ENCODE measurements at regions not wholly inside any gene's neighbourhood (a gene's known extent, or its start where the extent isn't known, plus 50 kb on each side); places are given as distances from the start of the nearest gene placed in this dataset.

GRCh38 chr22:47872761-47873535 lies 1110.5 kb downstream of the TBC1D22A start:
- Histone ChIP-seq H2AFZ (ENCODE audit: low read length) (no peak overlapping the region), H4K20me1 (ENCODE audit: insufficient read depth, low read length) (no peaks in the 10 kb centered on the region), H3K4me2 (ENCODE audit: low read depth, low read length) (no peak overlapping the region), H3K36me3 (replicated peaks in 1 of 2; ENCODE audit: control insufficient read depth in 1 of 2, insufficient read depth in 2 of 2, low read length in 2 of 2) (no peaks in the 10 kb centered on the region), H3K79me2 (ENCODE audit: insufficient read depth, low read length) (no peaks in the 10 kb centered on the region), H3K27me3 (ENCODE audit: control insufficient read depth in 1 of 2, insufficient read depth in 2 of 2, low read length in 2 of 2) (peaks cover 1 to 7% of the 10 kb centered on the region in 2 experiments; a peak in 2 of 5 replicates), H3K27ac (ENCODE audit: extremely low read length, insufficient read depth, low read length) (no peak overlapping the region), H3K9me3 (ENCODE audit: low read length) (no peaks in the 10 kb centered on the region), H3K4me1 (ENCODE audit: insufficient read depth, low read length) (no peaks in the 10 kb centered on the region), H3K9ac (ENCODE audit: insufficient read depth, low read depth, low read length) (no peak overlapping the region), H3K4me3 (replicated peaks in 1 of 3; ENCODE audit: insufficient read depth in 1 of 3, low read depth in 2 of 3, low read length in 3 of 3) (no peak overlapping the region)
- in situ Hi-C loops (cut with HindIII; ENCODE audit: extremely low pct_ligation_motif_present, low pct_unique_long_range_greater_than_20kb) (no loop called here), intact Hi-C loops (cut with micrococcal nuclease; ENCODE audit: unreplicated experiment) (no loop called here)
- ChIA-PET CTCF (ENCODE audit: low intra/inter-chr PET ratio, low total read pairs) (no interaction called here), POLR2A (no interaction called here)
- FAIRE-seq (no peak), ATAC-seq (no peak), DNase-seq (ENCODE audit: low spot score) (no peak)
- no TSS peak for BruUV-seq (replicated peaks)
- WGBS (ENCODE audit: low lambda C conversion rate), result 54% methylated on average over 19 of the region's 19 CpGs
- TF ChIP-seq ZNF264 (CRISPR knock-in tag; IDR thresholded peaks at IDR 0.05) (no peak), FUBP1 (CRISPR knock-in tag; IDR thresholded peaks at IDR 0.05; ENCODE audit: borderline replicate concordance) (no peak), NONO (IDR thresholded peaks at IDR 0.05) (no peak), NONO (CRISPR knock-in tag; conservative IDR thresholded peaks at IDR 0.05) (no peak), MIXL1 (CRISPR knock-in tag; IDR thresholded peaks at IDR 0.05) (no peak), SSRP1 (CRISPR knock-in tag; IDR thresholded peaks at IDR 0.05) (no peak), ZBTB7A (CRISPR knock-in tag; IDR thresholded peaks at IDR 0.05) (no peak), ETV6 (CRISPR knock-in tag; conservative IDR thresholded peaks at IDR 0.05) (no peak), CEBPG (CRISPR knock-in tag; IDR thresholded peaks at IDR 0.05) (no peak), CSRNP1 (CRISPR knock-in tag; IDR thresholded peaks at IDR 0.05) (no peak), MBNL3 (CRISPR knock-in tag; conservative IDR thresholded peaks at IDR 0.05) (no peak), PAXIP1 (CRISPR knock-in tag; conservative IDR thresholded peaks at IDR 0.05) (no peak), ZNF614 (CRISPR knock-in tag; IDR thresholded peaks at IDR 0.05; ENCODE audit: borderline replicate concordance) (no peak), PHF21A (CRISPR knock-in tag; IDR thresholded peaks at IDR 0.05) (no peak), BRCA1 (CRISPR knock-in tag; IDR thresholded peaks at IDR 0.05) (no peak), ZNF326 (CRISPR knock-in tag; IDR thresholded peaks at IDR 0.05; ENCODE audit: borderline replicate concordance) (no peak), ISL2 (CRISPR knock-in tag; IDR thresholded peaks at IDR 0.05) (no peak), NR1H2 (CRISPR knock-in tag; IDR thresholded peaks at IDR 0.05; ENCODE audit: borderline replicate concordance, low read depth) (no peak), ZNF550 (CRISPR knock-in tag; IDR thresholded peaks at IDR 0.05; ENCODE audit: borderline replicate concordance) (no peak)

Data from HepG2 (cell line).